Chondrocyte (in vitro differentiated cells): ENCODE measurements at regions not wholly inside any gene's neighbourhood (a gene's known extent, or its start where the extent isn't known, plus 50 kb on each side); places are given as distances from the start of the nearest gene placed in this dataset.

Experiments used
- DNase-seq: peaks from one replicate; pipeline ENCODE4 v3.0.0; 2021; ENCODE audit warnings: mixed read lengths, low spot score
- H3K27ac Mint-ChIP-seq: one replicate; pipeline ENCODE4 v1.8.0; 2021; ENCODE audit warnings: mild to moderate bottlenecking, moderate library complexity, mixed read lengths; ENCODE audit not compliant: unreplicated experiment
- H3K27me3 Mint-ChIP-seq: 2 replicates; pipeline ENCODE4 v1.8.0; 2021; ENCODE audit warnings: low read depth, mixed read lengths
- H3K36me3 Mint-ChIP-seq: 2 replicates; pipeline ENCODE4 v1.8.0; 2021; ENCODE audit warnings: low read depth, mixed read lengths
- H3K4me1 Mint-ChIP-seq: 2 replicates; pipeline ENCODE4 v1.8.0; 2021; ENCODE audit warnings: low read depth, mild to moderate bottlenecking, mixed read lengths
- H3K4me3 Mint-ChIP-seq: one replicate; pipeline ENCODE4 v1.8.0; 2021; ENCODE audit warnings: mild to moderate bottlenecking, moderate library complexity, mixed read lengths; ENCODE audit not compliant: unreplicated experiment
- H3K9me3 Mint-ChIP-seq: 2 replicates; pipeline ENCODE4 v1.8.0; 2021; ENCODE audit warnings: low read depth, mixed read lengths
- TF ChIP-seq, protein P1 (sequence below): fragments of 200-600 bp; sonication (generic); IDR thresholded peaks from 2 replicates; pipeline ENCODE4 v1.5.0; 2021; ENCODE audit warnings: antibody characterized with exemption, mild to moderate bottlenecking, moderate library complexity

DNA sequence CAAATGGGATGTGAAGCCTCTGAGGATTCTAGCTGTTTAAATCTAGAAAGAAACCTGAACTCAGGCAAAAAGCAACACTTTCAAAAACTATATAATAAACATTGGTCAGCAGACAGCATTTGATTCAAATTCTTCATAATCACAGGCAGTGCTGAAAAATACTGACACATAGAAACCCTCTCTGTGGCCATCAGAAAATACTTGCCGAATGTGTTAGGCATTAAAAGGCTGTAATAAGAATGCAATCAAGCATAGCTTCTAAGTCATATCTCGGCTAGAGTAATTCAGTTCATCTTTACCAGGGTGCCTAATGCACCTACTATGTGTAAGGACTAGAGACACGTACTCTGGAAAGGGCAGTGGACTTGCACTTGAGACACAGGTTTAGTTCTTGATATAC lies 405.3 kb upstream of the SGCD start:
- TF ChIP-seq, protein P1, sequence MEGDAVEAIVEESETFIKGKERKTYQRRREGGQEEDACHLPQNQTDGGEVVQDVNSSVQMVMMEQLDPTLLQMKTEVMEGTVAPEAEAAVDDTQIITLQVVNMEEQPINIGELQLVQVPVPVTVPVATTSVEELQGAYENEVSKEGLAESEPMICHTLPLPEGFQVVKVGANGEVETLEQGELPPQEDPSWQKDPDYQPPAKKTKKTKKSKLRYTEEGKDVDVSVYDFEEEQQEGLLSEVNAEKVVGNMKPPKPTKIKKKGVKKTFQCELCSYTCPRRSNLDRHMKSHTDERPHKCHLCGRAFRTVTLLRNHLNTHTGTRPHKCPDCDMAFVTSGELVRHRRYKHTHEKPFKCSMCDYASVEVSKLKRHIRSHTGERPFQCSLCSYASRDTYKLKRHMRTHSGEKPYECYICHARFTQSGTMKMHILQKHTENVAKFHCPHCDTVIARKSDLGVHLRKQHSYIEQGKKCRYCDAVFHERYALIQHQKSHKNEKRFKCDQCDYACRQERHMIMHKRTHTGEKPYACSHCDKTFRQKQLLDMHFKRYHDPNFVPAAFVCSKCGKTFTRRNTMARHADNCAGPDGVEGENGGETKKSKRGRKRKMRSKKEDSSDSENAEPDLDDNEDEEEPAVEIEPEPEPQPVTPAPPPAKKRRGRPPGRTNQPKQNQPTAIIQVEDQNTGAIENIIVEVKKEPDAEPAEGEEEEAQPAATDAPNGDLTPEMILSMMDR: no peak
- DNase-seq: no peak

GRCh38 chr5:155923784-155924183 lies 403.2 kb upstream of the SGCD start:
- no peaks in the 10 kb centered on the region for H3K4me1 Mint-ChIP-seq
- no peak for DNase-seq
- H3K4me3 Mint-ChIP-seq: no peak overlapping the region
- no peaks in the 10 kb centered on the region for H3K9me3 Mint-ChIP-seq
- peaks cover 8% of the 10 kb centered on the region for H3K27me3 Mint-ChIP-seq
- TF ChIP-seq, protein P1: no peak
- no peak overlapping the region for H3K27ac Mint-ChIP-seq
- no peaks in the 10 kb centered on the region for H3K36me3 Mint-ChIP-seq

More for the DNA sequence above, 405.3 kb upstream of the SGCD start:
- H3K4me1 Mint-ChIP-seq: no peaks in the 10 kb centered on the region
- no peak overlapping the region for H3K4me3 Mint-ChIP-seq
- no peaks in the 10 kb centered on the region for H3K9me3 Mint-ChIP-seq
- peaks cover 8% of the 10 kb centered on the region for H3K27me3 Mint-ChIP-seq
- H3K27ac Mint-ChIP-seq: no peak overlapping the region
- H3K36me3 Mint-ChIP-seq: no peaks in the 10 kb centered on the region

- Mint-ChIP-seq H3K27me3 (peaks cover 9% of the 10 kb centered on the region), H3K27ac (no peak overlapping the region), H3K36me3 (no peaks in the 10 kb centered on the region), H3K4me3 (no peak overlapping the region), H3K9me3 (no peaks in the 10 kb centered on the region), H3K4me1 (no peaks in the 10 kb centered on the region)
- DNase-seq: no peak
- TF ChIP-seq, protein P1: no peak
Observed at GRCh38 chr5:155926031-155926430, 400.9 kb upstream of the SGCD start.

DNA sequence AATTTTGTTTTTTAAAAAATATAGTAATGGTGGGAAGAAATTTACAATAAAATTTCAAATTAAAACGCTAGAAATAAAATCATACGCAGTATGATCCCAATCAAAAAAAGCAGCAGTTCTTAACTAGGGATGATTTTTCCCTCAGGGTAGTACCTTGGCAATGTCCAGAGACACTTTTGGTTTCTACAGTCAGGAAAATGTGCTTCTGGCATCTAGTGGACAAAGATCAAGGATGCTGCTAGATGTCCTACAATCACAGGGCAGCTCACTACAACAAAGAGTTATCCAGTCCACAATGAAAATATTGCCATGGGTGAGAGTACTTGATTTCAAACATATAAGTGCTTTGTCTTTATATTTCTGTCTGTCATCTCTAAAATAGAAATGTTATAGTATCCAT lies 400.2 kb upstream of the SGCD start:
- Mint-ChIP-seq H3K4me3 (no peak overlapping the region), H3K27me3 (peaks cover 8% of the 10 kb centered on the region), H3K27ac (no peak overlapping the region), H3K9me3 (no peaks in the 10 kb centered on the region), H3K36me3 (no peaks in the 10 kb centered on the region), H3K4me1 (no peaks in the 10 kb centered on the region)
- no peak for DNase-seq
- TF ChIP-seq, protein P1: no peak

GRCh38 chr5:155929112-155929511 lies 397.9 kb upstream of the SGCD start:
- Mint-ChIP-seq H3K27ac (no peak overlapping the region), H3K9me3 (no peaks in the 10 kb centered on the region), H3K36me3 (no peaks in the 10 kb centered on the region), H3K27me3 (peaks cover 6% of the 10 kb centered on the region), H3K4me3 (no peak overlapping the region), H3K4me1 (no peaks in the 10 kb centered on the region)
- TF ChIP-seq, protein P1: no peak
- no peak for DNase-seq
